ENCODE measurements at regions not wholly inside any gene's neighbourhood (a gene's known extent, or its start where the extent isn't known, plus 50 kb on each side); places are given as distances from the start of the nearest gene placed in this dataset.

DNA sequence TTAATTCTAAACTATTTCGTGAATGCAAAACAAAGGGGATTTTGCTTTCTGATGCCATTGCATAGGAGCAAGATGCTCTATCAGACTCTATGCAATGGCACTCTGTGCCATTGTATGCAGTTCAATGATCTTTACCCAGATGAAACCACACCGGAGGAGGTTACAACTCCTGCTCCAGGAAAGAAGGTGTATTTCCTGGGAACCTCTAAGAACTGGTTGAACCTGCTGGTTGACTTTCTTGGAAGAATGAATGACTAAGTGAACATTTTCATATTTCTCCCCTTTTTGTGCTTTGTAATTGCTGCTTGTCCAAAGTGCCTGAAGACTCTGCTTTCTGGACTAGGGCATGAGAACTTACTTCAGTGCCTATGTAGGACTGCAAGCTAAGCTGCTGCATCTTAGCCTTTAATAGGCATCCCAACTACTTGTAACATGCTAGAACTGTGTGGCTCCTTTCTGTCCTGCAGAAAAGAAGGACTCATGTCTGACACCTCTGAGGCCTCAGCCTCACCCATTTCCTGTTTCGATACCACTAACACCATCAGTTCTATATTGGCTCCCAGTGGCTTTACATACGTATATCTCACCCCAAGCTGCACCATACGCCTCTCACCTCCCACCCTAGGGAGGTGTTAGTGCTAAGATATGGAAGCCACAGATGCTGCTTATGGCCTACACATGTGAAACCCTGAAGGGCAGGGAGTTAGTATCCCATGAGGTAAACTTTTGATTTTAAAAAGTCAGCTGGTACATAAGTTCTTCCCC lies 193.5 kb upstream of the CNOT2 start:
- TF ChIP-seq, protein P1, sequence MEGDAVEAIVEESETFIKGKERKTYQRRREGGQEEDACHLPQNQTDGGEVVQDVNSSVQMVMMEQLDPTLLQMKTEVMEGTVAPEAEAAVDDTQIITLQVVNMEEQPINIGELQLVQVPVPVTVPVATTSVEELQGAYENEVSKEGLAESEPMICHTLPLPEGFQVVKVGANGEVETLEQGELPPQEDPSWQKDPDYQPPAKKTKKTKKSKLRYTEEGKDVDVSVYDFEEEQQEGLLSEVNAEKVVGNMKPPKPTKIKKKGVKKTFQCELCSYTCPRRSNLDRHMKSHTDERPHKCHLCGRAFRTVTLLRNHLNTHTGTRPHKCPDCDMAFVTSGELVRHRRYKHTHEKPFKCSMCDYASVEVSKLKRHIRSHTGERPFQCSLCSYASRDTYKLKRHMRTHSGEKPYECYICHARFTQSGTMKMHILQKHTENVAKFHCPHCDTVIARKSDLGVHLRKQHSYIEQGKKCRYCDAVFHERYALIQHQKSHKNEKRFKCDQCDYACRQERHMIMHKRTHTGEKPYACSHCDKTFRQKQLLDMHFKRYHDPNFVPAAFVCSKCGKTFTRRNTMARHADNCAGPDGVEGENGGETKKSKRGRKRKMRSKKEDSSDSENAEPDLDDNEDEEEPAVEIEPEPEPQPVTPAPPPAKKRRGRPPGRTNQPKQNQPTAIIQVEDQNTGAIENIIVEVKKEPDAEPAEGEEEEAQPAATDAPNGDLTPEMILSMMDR (IDR thresholded peaks at IDR 0.05; ENCODE audit: low read length) = 0 out of 2 replicates have a peak, but pooled peaks have one; percentile 8
- TF ChIP-seq EZH2 (optimal IDR thresholded peaks at IDR 0.05; ENCODE audit: low read depth, low read length) = no peak
